BE2C (cell line): ENCODE measurements at regions not wholly inside any gene's neighbourhood (a gene's known extent, or its start where the extent isn't known, plus 50 kb on each side); places are given as distances from the start of the nearest gene placed in this dataset.
"Not testable (repeated sequence)": the region's sequence is repeated elsewhere in the genome, so short reads cannot be mapped to it uniquely, and the experiment has no call there.

Source experiments
- DNase-seq: peaks from one replicate; pipeline ENCODE4 v3.0.0-alpha.2; 2020
- H3K27me3 ChIP-seq: fragments of 250-450 bp; sonication (Bioruptor Pico); 2 replicates; pipeline ENCODE4 v1.5.1; 2020; ENCODE audit warnings: mild to moderate bottlenecking
- H3K36me3 ChIP-seq: fragments of 250-450 bp; sonication (Bioruptor Pico); 2 replicates; pipeline ENCODE4 v1.5.1; 2020; ENCODE audit warnings: mild to moderate bottlenecking
- H3K4me1 ChIP-seq: fragments of 250-450 bp; sonication (Bioruptor Pico); 2 replicates; pipeline ENCODE4 v1.5.1; 2020
- H3K4me3 ChIP-seq: 2 replicates; pipeline ENCODE4 v1.5.1; 2011; ENCODE audit warnings: low read depth, low read length
- H3K9me3 ChIP-seq: fragments of 250-450 bp; sonication (Bioruptor Pico); 2 replicates; pipeline ENCODE4 v1.5.1; 2020
- TF ChIP-seq, protein P1 (sequence below): IDR thresholded peaks from 2 replicates; pipeline ENCODE4 v1.5.1; 2012; ENCODE audit warnings: mild to moderate bottlenecking, low read depth, low read length

GRCh38 chr22:25451480-25452114 lies 112.9 kb upstream of the GRK3 start:
- DNase-seq, result no peak
- Histone ChIP-seq H3K36me3 (peaks cover 28% of the 10 kb centered on the region), H3K27me3 (no peaks in the 10 kb centered on the region), H3K9me3 (no peaks in the 10 kb centered on the region), H3K4me3 (no peak overlapping the region; the same call in none of the 2 replicates), H3K4me1 (no peaks in the 10 kb centered on the region; the same call in 1 of the 2 replicates)
- TF ChIP-seq, protein P1, sequence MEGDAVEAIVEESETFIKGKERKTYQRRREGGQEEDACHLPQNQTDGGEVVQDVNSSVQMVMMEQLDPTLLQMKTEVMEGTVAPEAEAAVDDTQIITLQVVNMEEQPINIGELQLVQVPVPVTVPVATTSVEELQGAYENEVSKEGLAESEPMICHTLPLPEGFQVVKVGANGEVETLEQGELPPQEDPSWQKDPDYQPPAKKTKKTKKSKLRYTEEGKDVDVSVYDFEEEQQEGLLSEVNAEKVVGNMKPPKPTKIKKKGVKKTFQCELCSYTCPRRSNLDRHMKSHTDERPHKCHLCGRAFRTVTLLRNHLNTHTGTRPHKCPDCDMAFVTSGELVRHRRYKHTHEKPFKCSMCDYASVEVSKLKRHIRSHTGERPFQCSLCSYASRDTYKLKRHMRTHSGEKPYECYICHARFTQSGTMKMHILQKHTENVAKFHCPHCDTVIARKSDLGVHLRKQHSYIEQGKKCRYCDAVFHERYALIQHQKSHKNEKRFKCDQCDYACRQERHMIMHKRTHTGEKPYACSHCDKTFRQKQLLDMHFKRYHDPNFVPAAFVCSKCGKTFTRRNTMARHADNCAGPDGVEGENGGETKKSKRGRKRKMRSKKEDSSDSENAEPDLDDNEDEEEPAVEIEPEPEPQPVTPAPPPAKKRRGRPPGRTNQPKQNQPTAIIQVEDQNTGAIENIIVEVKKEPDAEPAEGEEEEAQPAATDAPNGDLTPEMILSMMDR, result no peak

- H3K36me3 ChIP-seq, result peaks cover 31% of the 10 kb centered on the region
Measured at GRCh38 chr22:25452116-25452700, 112.3 kb upstream of the GRK3 start.

GRCh38 chr22:25453058-25453457 lies 111.4 kb upstream of the GRK3 start:
- H3K4me3 ChIP-seq, result no peak overlapping the region
- peaks cover 31% of the 10 kb centered on the region for H3K36me3 ChIP-seq
- no peaks in the 10 kb centered on the region; the same call in 1 of the 2 replicates for H3K4me1 ChIP-seq
- no peak for DNase-seq
- H3K9me3 ChIP-seq, result no peaks in the 10 kb centered on the region
- H3K27me3 ChIP-seq, result no peaks in the 10 kb centered on the region
- TF ChIP-seq, protein P1, result no peak

More at GRCh38 chr22:25452116-25452700, 112.3 kb upstream of the GRK3 start:
- no peak overlapping the region for H3K4me3 ChIP-seq
- TF ChIP-seq, protein P1, result no peak
- DNase-seq, result no peak
- no peaks in the 10 kb centered on the region for H3K9me3 ChIP-seq
- H3K4me1 ChIP-seq, result no peaks in the 10 kb centered on the region; the same call in 1 of the 2 replicates
- H3K27me3 ChIP-seq, result no peaks in the 10 kb centered on the region

DNA sequence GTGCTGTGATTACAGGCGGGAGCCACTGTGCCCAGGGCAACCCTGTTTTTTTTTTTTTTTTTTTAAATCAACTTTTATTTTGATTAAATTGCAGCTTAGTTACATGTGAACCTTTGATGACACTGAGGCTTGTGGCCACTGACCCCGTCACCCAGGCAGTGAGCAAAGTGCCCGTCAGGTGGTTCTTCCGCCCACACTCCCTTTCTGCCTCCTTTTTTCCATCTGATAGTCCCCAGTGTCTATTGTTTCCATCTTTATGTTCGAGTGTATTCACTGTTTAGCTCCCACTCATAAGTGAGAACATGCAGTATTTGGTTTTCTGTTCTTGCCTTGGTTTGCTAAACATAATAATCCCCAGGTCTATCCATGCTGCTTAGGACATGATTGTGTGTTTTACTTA lies 110.9 kb upstream of the GRK3 start:
- H3K36me3 ChIP-seq, result peaks cover 31% of the 10 kb centered on the region
- H3K27me3 ChIP-seq, result no peaks in the 10 kb centered on the region
- no peaks in the 10 kb centered on the region for H3K9me3 ChIP-seq
- no peak for DNase-seq
- no peak overlapping the region for H3K4me3 ChIP-seq
- no peaks in the 10 kb centered on the region; the same call in 1 of the 2 replicates for H3K4me1 ChIP-seq
- TF ChIP-seq, protein P1, result no peak

GRCh38 chr22:25456300-25457043 lies 108.0 kb upstream of the GRK3 start:
- H3K36me3 ChIP-seq, result peaks cover 54% of the 10 kb centered on the region
- H3K4me3 ChIP-seq, H3K27me3 ChIP-seq, DNase-seq, H3K4me1 ChIP-seq, H3K9me3 ChIP-seq: not testable (repeated sequence)

GRCh38 chr22:25458631-25459030 lies 105.8 kb upstream of the GRK3 start:
- H3K27me3 ChIP-seq, H3K4me3 ChIP-seq, H3K9me3 ChIP-seq, DNase-seq, H3K4me1 ChIP-seq: not testable (repeated sequence)
- H3K36me3 ChIP-seq, result peaks cover 54% of the 10 kb centered on the region

DNA sequence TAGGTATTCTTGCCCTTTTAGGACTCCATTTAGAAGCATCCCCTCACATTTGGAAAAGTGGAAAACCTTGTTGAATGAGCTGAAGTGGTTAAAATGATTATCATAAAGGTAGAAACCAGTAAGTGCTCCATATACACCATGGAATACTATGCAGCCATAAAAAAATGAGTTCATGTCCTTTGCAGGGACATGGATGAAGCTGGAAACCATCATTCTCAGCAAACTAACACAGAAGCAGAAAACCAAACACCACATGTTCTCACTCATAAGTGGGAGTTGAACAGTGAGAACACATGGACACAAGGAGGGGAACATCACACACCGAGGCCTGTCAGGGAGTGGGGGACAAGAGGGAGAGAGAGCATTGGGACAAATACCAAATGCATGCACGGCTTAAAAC lies 103.8 kb upstream of the GRK3 start:
- peaks cover 47% of the 10 kb centered on the region for H3K36me3 ChIP-seq
- H3K4me3 ChIP-seq, H3K9me3 ChIP-seq, DNase-seq, H3K4me1 ChIP-seq, H3K27me3 ChIP-seq: not testable (repeated sequence)
